ENCODE measurements at regions not wholly inside any gene's neighbourhood (a gene's known extent, or its start where the extent isn't known, plus 50 kb on each side); places are given as distances from the start of the nearest gene placed in this dataset.

DNA sequence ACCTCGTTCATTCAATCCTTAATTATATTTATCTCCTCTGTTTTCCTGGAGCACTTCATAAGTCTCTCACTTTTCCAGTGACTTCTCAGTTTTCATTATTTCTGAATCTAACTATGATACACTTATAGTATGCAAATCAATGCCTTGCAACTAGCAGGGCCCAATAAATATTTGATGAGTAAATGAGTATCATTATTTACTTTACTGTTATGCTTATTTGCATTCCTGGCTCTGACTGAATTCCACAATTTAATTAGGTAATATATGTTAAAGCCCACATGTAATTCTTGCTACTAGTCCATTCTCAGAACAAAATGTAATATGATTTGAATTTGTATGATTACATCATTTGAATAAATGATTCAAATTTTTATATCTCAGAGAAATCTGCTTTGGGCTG is 1595.1 kb upstream of the MIR17HG start:
- no peak for DNase-seq

DNA sequence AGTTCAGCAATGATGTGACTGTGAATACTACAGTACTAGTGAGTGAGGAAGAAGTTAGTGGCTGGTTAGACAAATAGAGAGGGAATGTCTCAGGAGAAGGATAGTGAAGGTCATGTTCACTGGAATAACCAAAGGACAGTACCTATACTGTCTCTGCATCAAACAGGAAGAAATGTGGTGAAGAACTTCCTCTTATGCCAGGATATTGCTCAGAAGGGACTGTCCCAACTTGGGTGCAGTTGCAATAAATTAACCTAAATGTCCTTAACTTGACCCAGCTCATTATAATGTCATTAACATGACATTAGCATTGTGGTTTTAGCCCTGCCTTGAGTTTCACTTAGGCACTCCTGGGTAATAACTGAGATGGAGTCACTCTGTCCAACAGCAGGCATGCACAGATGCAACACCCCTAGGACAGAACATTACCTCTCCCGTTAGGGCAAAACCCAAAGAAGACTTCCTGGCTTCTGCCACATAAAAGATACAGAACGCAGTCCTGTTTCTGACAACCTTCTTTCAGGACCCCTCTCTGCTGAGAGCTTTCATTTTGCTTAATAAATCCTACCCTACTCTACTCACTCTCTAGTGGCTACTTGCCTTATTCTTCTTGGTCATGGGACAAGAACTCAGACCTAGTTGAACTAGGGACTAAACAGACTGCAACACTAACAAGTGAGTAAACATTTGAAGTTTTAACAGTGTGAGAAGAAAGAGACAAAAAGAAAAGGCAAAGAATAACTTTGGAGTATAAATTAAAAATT is 1591.6 kb upstream of the MIR17HG start:
- no peak for DNase-seq

DNA sequence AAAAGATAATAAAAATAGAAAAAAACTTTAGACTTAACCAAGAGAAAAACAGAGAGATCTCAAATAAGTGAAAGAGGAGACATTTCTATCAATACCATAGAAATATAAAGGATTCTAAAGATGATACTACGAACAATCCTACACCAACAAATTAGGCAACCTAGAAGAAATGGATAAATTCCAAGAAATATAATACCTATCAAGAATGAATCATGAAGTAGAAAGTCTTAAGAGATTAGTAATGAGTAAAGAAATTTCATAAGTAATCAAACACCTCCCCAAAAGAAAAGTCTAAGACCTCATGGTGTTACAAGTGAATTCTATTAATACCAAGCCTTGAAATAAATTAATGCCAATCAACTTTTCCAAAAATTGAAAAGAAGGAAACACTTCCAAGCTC is 1584.5 kb upstream of the MIR17HG start:
- DNase-seq = no peak

- DNase-seq = no peak
Observed at GRCh38 chr13:89783221-89783755, 1564.2 kb upstream of the MIR17HG start.

- no peak for DNase-seq
Observed at GRCh38 chr13:89784161-89784809, 1563.2 kb upstream of the MIR17HG start.

DNA sequence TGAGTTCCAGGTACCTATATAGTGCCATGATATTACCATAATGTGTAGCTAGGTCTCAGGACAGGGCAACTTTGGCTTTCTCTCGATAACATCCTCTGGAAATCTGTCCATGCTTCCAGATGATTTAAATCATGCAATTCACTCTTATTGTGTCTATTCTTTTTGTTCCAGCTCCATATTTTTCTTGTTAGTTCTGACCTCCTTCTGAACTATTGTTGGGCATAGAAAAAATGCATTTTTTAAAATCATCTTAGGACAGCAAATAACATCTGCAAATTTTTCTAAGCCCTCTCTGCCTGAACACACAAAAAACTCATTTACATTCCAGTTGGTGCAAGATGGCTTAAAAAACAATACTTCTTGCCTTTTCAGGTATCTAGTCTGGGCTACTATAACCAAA is 1561.0 kb upstream of the MIR17HG start:
- no peak for DNase-seq

- no peak for DNase-seq
Observed at GRCh38 chr13:89790696-89791095, 1556.8 kb upstream of the MIR17HG start.

DNA sequence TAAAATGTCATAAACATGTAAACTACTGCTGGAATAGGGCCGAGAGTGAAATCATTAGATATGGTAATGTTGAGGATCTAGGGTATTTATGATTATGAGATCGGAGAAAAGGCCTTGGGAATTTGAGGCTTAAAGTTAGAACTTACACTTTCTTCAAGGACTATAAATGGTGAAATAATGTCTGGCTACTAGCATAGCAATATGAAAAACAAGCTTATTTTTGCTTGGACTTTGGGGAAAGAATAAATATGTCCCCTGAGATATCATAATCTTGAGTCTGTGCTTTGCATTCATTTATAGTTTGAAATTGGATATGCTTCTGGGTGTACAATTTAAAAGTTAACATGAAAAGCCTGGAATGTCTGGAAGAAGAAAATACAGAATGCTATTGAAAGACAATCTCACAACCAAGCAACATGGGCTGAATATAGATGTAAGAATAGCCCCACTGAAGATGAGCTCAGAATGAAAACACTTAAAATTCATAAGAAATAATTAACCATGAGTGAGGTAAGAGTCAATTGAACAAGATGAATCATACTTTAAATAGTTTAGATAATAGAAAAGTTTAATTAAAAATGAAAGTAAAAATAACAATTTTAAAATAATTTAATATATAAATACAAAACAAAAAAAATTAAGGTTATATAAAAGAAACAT is 1555.4 kb upstream of the MIR17HG start:
- no peak for DNase-seq

DNA sequence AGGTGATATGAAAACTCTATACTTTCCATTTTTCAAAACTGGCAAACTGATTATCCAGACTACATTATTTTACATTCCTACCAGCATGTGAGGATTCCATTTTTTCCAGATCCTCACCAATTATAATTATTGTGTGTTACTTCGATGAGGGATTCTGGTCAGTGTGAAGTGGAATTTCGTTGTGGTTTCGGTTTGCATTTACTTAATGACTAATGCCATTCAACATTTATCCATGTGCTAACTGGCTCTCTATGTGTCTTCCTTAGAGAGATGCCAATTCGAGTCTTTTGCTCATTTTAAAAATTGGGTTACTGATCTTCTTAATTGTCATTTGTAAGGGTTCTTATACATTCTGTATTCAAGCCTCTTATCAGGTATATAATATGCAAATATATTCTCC is 1551.3 kb upstream of the MIR17HG start:
- DNase-seq = no peak

GRCh38 chr13:89803839-89804238 is 1543.6 kb upstream of the MIR17HG start:
- DNase-seq = no peak

DNA sequence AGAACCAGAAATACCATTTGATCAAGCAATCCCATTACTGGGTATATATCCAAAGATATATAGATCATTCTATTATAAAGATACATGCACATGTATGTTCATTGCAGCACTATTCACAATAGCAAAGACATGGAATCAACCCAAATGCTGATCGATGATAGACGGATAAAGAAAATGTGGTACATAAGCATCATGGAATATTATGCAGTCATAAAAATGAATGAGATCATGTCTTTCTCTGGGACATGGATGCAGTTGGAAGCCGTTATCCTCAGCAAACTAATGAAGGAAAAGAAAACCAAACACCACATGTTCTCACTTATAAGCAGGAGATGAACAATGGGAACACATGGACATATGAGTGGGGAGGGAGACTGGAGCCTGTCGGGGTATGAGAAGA is 1540.9 kb upstream of the MIR17HG start:
- no peak for DNase-seq

GRCh38 chr13:89812856-89813255 is 1534.6 kb upstream of the MIR17HG start:
- no peak for DNase-seq

- no peak for DNase-seq
Observed at GRCh38 chr13:89816404-89816803, 1531.1 kb upstream of the MIR17HG start.

DNA sequence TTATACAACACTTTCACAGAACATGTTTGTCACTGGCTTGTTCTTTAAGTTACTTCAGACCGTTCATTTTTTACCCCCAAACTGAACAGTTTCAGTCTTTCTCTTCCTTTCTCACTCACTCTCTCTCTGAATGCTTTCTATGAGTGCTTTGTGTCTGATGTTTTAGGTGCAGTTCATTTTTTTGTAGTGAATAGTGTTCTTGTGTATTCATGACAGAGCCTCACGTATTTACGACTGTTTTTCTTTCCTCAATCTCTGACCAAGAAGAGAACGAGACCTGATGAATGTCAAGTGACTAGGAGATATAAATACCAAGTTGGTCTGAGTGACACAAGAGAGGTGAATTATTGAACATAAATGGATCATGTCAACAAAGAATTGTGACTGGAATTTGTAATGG is 1525.0 kb upstream of the MIR17HG start:
- no peak for DNase-seq

DNA sequence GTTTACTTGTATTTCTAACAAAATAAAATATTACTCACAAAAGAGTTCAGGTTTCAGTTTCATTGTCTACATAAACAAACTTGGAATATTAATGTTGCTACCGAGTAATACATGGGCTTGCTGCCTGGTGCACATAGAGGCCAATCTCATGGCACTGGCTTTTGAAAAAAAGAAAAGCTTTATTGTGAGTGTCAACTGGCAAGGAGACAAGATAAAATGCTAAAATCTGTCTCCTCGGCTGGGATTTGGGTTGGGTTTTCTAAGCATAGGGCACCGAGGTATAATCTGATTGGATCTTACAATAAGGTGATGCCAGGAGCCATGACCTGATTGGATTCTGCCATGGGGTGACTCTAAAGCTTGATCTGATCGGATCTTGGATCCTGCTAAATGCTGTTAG is 1519.9 kb upstream of the MIR17HG start:
- DNase-seq = no peak

- DNase-seq = no peak
Observed at GRCh38 chr13:89828506-89828905, 1519.0 kb upstream of the MIR17HG start.

DNA sequence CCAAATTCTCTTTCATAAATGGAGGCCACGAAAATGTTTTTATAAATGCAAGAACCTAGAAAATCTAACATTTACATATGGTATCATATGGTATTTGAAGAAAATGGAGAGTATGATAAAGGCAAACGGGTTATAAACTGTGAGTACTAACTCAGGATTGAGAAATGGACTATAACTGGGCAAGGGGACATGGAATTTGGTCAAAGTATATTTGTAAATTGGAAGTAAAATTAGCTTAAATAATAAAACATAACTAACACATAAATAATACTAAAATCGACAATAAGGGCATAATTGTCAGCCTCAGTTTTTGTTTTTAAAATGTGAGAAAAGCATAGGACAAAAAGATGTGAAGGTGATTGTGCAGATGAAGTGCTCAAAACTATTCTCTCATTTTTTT is 1516.3 kb upstream of the MIR17HG start:
- DNase-seq = no peak

GRCh38 chr13:89832827-89833226 is 1514.7 kb upstream of the MIR17HG start:
- DNase-seq = no peak

GRCh38 chr13:89843621-89844020 is 1503.9 kb upstream of the MIR17HG start:
- DNase-seq = no peak

GRCh38 chr13:89845874-89846273 is 1501.6 kb upstream of the MIR17HG start:
- no peak for DNase-seq

DNA sequence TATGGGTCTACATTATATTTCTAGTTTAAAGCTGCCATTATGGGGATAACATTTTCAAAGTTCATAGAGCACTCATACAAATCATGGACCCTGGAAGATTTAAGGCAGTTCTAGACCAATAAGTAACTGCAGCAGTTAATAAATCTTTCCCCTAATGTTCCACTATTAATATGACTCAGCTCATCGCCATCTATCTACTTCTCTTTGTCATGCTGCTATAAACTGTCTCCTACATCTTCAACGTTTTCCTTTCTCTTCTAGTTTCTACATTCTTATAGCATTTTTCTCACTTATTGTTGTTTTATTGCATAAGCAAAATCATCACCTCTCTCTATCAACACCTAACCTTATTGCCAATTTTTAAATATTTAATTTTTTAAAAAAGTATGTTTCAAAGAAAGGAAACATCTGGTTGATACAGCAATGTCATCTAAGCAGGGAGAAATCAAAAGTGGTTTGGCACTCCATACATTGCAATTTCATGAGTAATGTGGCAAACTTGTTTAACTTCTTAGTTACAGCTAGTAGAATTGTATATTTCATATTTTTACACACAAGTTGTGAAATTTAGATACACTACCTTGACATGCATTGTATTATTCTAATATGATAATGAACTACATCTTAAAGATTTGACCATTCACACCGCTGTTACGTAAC is 1500.4 kb upstream of the MIR17HG start:
- no peak for DNase-seq

DNA sequence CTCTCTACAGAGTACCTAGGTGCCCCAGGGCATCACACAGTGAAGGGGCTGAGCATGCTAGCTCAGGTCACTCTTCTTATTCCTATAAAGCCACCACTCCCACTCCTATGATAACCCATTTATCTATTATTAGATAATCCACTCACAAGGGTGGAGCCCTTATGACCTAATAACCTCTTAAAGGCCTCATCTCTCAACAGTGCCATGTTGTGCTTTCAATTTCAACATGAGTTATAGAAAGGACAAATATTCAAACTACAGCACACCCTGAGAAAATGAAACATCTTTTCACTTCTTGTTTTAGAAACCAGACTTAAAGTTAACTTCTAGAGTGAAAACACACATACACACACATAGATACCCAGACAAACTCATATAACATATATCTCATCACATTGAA is 1494.9 kb upstream of the MIR17HG start:
- no peak for DNase-seq

DNA sequence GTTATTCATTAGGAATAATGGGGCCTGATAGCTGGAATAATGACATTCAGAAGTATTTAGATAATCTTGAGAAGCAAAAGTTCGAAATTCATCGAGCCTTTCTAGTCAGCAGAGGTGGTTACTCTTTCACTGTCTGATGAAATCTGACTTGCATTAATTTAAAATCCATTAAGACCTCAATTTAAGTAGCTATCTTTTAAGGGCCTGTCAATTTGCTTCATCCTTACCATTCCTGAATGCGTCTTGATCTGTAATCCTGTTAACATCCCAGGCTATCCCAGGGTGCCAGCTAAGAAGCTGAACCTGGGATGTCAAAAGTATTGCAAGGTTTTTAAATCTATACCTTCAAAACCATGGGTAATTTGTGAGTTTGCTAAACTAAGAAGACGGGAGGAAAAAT is 1491.0 kb upstream of the MIR17HG start:
- DNase-seq = no peak

Data from activated T-cell treated with anti-CD3 and anti-CD28 coated beads, Interleukin-2, amount 50 U/mL, for 48 hours (primary cell).